ENCODE measurements at regions not wholly inside any gene's neighbourhood (a gene's known extent, or its start where the extent isn't known, plus 50 kb on each side); places are given as distances from the start of the nearest gene placed in this dataset.

- Histone ChIP-seq H3K27me3 (ENCODE audit: insufficient read depth, low read length) (peaks cover 27% of the 10 kb centered on the region), H2AFZ (ENCODE audit: low read depth, low read length) (no peak overlapping the region), H3K9me3 (ENCODE audit: low read length) (no peaks in the 10 kb centered on the region), H3K36me3 (ENCODE audit: insufficient read depth, low read length) (no peaks in the 10 kb centered on the region), H3K4me3 (ENCODE audit: low read length) (no peak overlapping the region), H3K4me1 (ENCODE audit: insufficient read depth, low read length) (peaks cover 10% of the 10 kb centered on the region)
These were observed 312.1 kb upstream of the PROK2 start for GRCh38 chr3:72097053-72097452.

- Histone ChIP-seq H3K36me3 (ENCODE audit: insufficient read depth, low read length) (no peaks in the 10 kb centered on the region), H2AFZ (ENCODE audit: low read depth, low read length) (no peak overlapping the region), H3K4me3 (ENCODE audit: low read length) (no peak overlapping the region), H3K27me3 (ENCODE audit: insufficient read depth, low read length) (peaks cover 25% of the 10 kb centered on the region), H3K4me1 (ENCODE audit: insufficient read depth, low read length) (peaks cover 2% of the 10 kb centered on the region), H3K9me3 (ENCODE audit: low read length) (no peaks in the 10 kb centered on the region)
These were observed 310.6 kb upstream of the PROK2 start for GRCh38 chr3:72095521-72095920.

GRCh38 chr3:72093992-72094334, 309.0 kb upstream of the PROK2 start:
- Histone ChIP-seq H3K4me1 (ENCODE audit: insufficient read depth, low read length) (no peaks in the 10 kb centered on the region), H3K27me3 (ENCODE audit: insufficient read depth, low read length) (peaks cover 15% of the 10 kb centered on the region), H3K9me3 (ENCODE audit: low read length) (no peaks in the 10 kb centered on the region), H3K36me3 (ENCODE audit: insufficient read depth, low read length) (no peaks in the 10 kb centered on the region), H2AFZ (ENCODE audit: low read depth, low read length) (no peak overlapping the region), H3K4me3 (ENCODE audit: low read length) (no peak overlapping the region)

GRCh38 chr3:72093270-72093991, 308.5 kb upstream of the PROK2 start:
- Histone ChIP-seq H3K4me1 (ENCODE audit: insufficient read depth, low read length) (no peaks in the 10 kb centered on the region), H3K9me3 (ENCODE audit: low read length) (no peaks in the 10 kb centered on the region), H3K4me3 (ENCODE audit: low read length) (no peak overlapping the region)

GRCh38 chr3:72092778-72093177, 307.8 kb upstream of the PROK2 start:
- Histone ChIP-seq H3K9me3 (ENCODE audit: low read length) (no peaks in the 10 kb centered on the region), H3K36me3 (ENCODE audit: insufficient read depth, low read length) (no peaks in the 10 kb centered on the region)

More at GRCh38 chr3:72093270-72093991, 308.5 kb upstream of the PROK2 start:
- H2AFZ ChIP-seq (ENCODE audit: low read depth, low read length), result no peak overlapping the region
- H3K36me3 ChIP-seq (ENCODE audit: insufficient read depth, low read length), result no peaks in the 10 kb centered on the region
- H3K27me3 ChIP-seq (ENCODE audit: insufficient read depth, low read length), result peaks cover 9% of the 10 kb centered on the region

GRCh38 chr3:72088486-72089025, 303.6 kb upstream of the PROK2 start:
- H3K4me1 ChIP-seq (ENCODE audit: insufficient read depth, low read length), result no peaks in the 10 kb centered on the region
- no peaks in the 10 kb centered on the region for H3K9me3 ChIP-seq (ENCODE audit: low read length)
- peaks cover 2% of the 10 kb centered on the region for H3K27me3 ChIP-seq (ENCODE audit: insufficient read depth, low read length)
- no peaks in the 10 kb centered on the region for H3K36me3 ChIP-seq (ENCODE audit: insufficient read depth, low read length)
- no peak overlapping the region for H3K4me3 ChIP-seq (ENCODE audit: low read length)
- H2AFZ ChIP-seq (ENCODE audit: low read depth, low read length), result no peak overlapping the region

More at GRCh38 chr3:72092778-72093177, 307.8 kb upstream of the PROK2 start:
- no peak overlapping the region for H2AFZ ChIP-seq (ENCODE audit: low read depth, low read length)
- no peaks in the 10 kb centered on the region for H3K4me1 ChIP-seq (ENCODE audit: insufficient read depth, low read length)
- H3K4me3 ChIP-seq (ENCODE audit: low read length), result no peak overlapping the region
- H3K27me3 ChIP-seq (ENCODE audit: insufficient read depth, low read length), result peaks cover 3% of the 10 kb centered on the region

- no peak overlapping the region for H2AFZ ChIP-seq (ENCODE audit: low read depth, low read length)
- no peaks in the 10 kb centered on the region for H3K27me3 ChIP-seq (ENCODE audit: insufficient read depth, low read length)
- no peak overlapping the region for H3K4me3 ChIP-seq (ENCODE audit: low read length)
- no peaks in the 10 kb centered on the region for H3K9me3 ChIP-seq (ENCODE audit: low read length)
- H3K36me3 ChIP-seq (ENCODE audit: insufficient read depth, low read length), result no peaks in the 10 kb centered on the region
- H3K4me1 ChIP-seq (ENCODE audit: insufficient read depth, low read length), result no peaks in the 10 kb centered on the region
These were observed 302.5 kb upstream of the PROK2 start for GRCh38 chr3:72087420-72087819.

- H3K9me3 ChIP-seq (ENCODE audit: low read length), result no peaks in the 10 kb centered on the region
- no peak overlapping the region for H3K4me3 ChIP-seq (ENCODE audit: low read length)
- H3K27me3 ChIP-seq (ENCODE audit: insufficient read depth, low read length), result no peaks in the 10 kb centered on the region
- no peaks in the 10 kb centered on the region for H3K4me1 ChIP-seq (ENCODE audit: insufficient read depth, low read length)
- no peaks in the 10 kb centered on the region for H3K36me3 ChIP-seq (ENCODE audit: insufficient read depth, low read length)
- no peak overlapping the region for H2AFZ ChIP-seq (ENCODE audit: low read depth, low read length)
These were observed 301.8 kb upstream of the PROK2 start for GRCh38 chr3:72086743-72087087.

- no peak overlapping the region for H3K4me3 ChIP-seq (ENCODE audit: low read length)
- no peaks in the 10 kb centered on the region for H3K9me3 ChIP-seq (ENCODE audit: low read length)
- H3K4me1 ChIP-seq (ENCODE audit: insufficient read depth, low read length), result no peaks in the 10 kb centered on the region
- H3K27me3 ChIP-seq (ENCODE audit: insufficient read depth, low read length), result no peaks in the 10 kb centered on the region
- H2AFZ ChIP-seq (ENCODE audit: low read depth, low read length), result no peak overlapping the region
- no peaks in the 10 kb centered on the region for H3K36me3 ChIP-seq (ENCODE audit: insufficient read depth, low read length)
These were observed 301.2 kb upstream of the PROK2 start for GRCh38 chr3:72086042-72086742.

- Histone ChIP-seq H3K27me3 (ENCODE audit: insufficient read depth, low read length) (no peaks in the 10 kb centered on the region), H3K4me1 (ENCODE audit: insufficient read depth, low read length) (no peaks in the 10 kb centered on the region), H3K4me3 (ENCODE audit: low read length) (no peak overlapping the region), H2AFZ (ENCODE audit: low read depth, low read length) (no peak overlapping the region), H3K9me3 (ENCODE audit: low read length) (no peaks in the 10 kb centered on the region), H3K36me3 (ENCODE audit: insufficient read depth, low read length) (no peaks in the 10 kb centered on the region)
These were observed 300.1 kb upstream of the PROK2 start for GRCh38 chr3:72085036-72085435.

GRCh38 chr3:72082776-72083462, 298.0 kb upstream of the PROK2 start:
- H3K4me1 ChIP-seq (ENCODE audit: insufficient read depth, low read length), result no peaks in the 10 kb centered on the region
- no peaks in the 10 kb centered on the region for H3K27me3 ChIP-seq (ENCODE audit: insufficient read depth, low read length)
- no peaks in the 10 kb centered on the region for H3K36me3 ChIP-seq (ENCODE audit: insufficient read depth, low read length)
- no peak overlapping the region for H3K4me3 ChIP-seq (ENCODE audit: low read length)
- H2AFZ ChIP-seq (ENCODE audit: low read depth, low read length), result no peak overlapping the region
- H3K9me3 ChIP-seq (ENCODE audit: low read length), result no peaks in the 10 kb centered on the region

GRCh38 chr3:72082186-72082715, 297.3 kb upstream of the PROK2 start:
- Histone ChIP-seq H3K4me3 (ENCODE audit: low read length) (no peak overlapping the region), H2AFZ (ENCODE audit: low read depth, low read length) (no peak overlapping the region), H3K27me3 (ENCODE audit: insufficient read depth, low read length) (no peaks in the 10 kb centered on the region), H3K4me1 (ENCODE audit: insufficient read depth, low read length) (no peaks in the 10 kb centered on the region), H3K9me3 (ENCODE audit: low read length) (no peaks in the 10 kb centered on the region), H3K36me3 (ENCODE audit: insufficient read depth, low read length) (no peaks in the 10 kb centered on the region)

All from neuron (in vitro differentiated cells).